ENCODE measurements at regions not wholly inside any gene's neighbourhood (a gene's known extent, or its start where the extent isn't known, plus 50 kb on each side); places are given as distances from the start of the nearest gene placed in this dataset.

GRCh38 chr7:32137059-32137458 is 66.9 kb upstream of the PDE1C start:
- TF ChIP-seq USF2 (IDR thresholded peaks at IDR 0.05; ENCODE audit: borderline replicate concordance, low read depth, low read length), result no peak
- no peak for TF ChIP-seq EZH2 (IDR thresholded peaks at IDR 0.05; ENCODE audit: borderline replicate concordance, control insufficient read depth, low read depth, low read length)
